ENCODE measurements at regions not wholly inside any gene's neighbourhood (a gene's known extent, or its start where the extent isn't known, plus 50 kb on each side); places are given as distances from the start of the nearest gene placed in this dataset.

- DNase-seq, result no peak
Measured at GRCh38 chr10:127797339-127797738, 60.4 kb downstream of the FOXI2 start.

DNA sequence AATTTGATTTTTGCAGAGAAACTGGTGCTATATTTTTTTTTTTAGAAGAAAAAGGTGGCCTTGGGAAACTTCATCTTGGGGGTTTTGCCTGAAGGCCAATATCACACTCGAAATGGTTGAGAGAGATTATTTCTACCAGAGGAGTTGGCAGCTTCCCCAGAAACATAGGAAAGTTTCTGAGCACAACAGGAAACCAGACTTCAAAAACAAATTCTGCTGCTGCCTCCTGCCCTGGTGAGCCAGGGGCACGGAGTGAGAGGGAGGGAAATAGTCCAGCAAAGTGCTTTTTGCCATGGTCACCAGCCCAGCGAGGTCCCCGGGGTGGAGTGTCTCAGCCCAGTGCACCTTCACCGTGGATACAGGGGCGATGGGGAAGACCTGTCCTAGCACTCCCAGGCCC is 61.1 kb downstream of the FOXI2 start:
- DNase-seq, result no peak

- DNase-seq, result no peak
Measured at GRCh38 chr10:127801302-127801701, 64.3 kb downstream of the FOXI2 start.

DNA sequence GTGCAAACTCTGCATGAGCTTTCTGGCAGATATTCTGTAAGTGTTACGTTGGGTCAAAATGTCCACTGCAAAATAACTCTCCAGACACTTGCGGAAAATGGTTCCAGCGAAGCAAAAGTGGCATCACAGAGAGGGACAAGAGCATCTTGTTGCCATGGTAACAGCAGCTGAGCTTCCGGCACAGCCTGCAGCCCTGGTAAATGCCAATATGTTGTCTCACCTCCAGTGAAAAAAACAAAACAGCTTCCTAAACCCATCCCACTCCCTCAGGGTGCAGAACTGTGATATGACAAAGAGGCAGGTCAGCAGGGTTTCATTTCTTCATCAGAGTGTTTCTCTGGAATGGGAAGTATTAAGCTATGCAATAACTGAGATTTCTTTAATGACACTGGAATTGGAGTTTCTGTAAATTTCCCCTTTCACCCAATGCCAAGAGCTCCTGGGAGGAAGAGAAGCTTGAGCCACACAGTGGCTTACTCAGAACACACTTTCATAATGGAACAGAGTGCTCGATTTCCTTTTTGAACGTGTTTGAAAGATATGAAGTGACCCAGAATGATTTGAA is 65.6 kb downstream of the FOXI2 start:
- DNase-seq, result no peak

- DNase-seq, result peak; percentile 12
Measured at GRCh38 chr10:127804696-127805095, 67.7 kb downstream of the FOXI2 start.

GRCh38 chr10:127805950-127806349 is 69.0 kb downstream of the FOXI2 start:
- no peak for DNase-seq

DNA sequence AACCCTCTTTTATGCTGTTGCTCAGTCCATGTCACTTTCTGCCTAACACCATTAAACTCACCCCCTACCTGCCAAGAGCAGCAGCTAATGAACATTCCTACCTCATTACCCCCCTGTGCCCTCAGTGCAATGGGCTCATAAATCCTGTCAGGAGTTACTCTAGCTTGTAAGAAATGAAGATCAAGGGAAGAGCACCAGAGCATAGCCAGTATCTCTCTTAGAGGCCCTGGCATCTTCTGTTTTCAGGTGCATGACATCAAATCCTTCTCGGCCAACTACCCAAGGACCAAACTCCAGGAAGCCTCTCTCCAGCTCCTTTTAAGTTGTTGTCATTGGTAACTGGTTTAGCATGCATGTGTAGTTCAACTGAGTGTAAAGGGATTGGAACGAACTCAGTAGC is 75.1 kb downstream of the FOXI2 start:
- no peak for DNase-seq

GRCh38 chr10:127813290-127813689 is 76.3 kb downstream of the FOXI2 start:
- DNase-seq, result peak; percentile 4

- DNase-seq, result no peak
Measured at GRCh38 chr10:127815147-127815546, 77.6 kb downstream of the CLRN3 start.

DNA sequence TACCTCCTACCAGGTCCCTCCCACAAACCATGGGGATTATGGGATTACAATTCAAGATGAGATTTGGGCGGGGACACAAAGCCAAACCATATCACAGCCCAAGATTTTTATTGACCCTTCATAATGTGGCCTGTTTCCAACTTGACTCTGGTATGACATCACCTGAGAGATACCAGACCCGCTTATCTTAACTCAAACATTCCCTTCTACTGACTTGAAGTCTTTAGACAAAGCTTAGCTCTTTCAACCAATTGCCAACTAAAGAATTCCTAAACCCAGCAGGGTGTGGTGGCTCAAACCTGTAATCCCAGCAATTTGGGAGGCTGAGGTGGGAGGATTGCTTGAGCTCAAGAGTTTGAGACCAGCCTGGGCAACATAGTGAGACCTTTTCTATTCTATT is 67.9 kb downstream of the CLRN3 start:
- DNase-seq, result no peak

DNA sequence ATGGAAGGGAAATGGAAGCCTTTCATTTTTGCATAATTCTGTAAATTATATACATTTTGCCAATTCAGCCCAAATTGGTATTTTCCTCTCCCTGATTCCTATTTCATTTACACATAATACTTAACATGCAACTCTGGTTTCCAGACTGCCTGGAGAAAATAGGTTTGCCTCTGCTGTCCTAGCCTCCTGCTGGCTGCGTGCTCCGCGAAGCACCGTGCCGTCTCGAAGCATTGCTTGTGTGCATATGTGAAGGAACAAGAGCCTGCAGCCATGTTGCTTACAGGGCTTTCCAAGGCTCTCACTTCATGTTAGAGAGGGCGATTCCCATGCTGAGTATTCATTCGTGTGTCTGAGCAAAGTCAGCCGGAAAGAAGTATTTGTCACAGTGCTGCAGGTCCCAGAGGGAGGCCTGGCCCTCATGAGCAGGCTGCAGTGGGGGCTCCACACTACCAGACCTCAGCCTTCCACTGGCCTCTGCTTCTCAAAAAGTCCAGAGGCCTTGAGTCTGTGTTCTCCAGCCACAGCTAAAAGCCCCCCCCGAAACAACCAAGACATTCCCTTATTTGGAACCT is 66.5 kb downstream of the CLRN3 start:
- no peak for DNase-seq

DNA sequence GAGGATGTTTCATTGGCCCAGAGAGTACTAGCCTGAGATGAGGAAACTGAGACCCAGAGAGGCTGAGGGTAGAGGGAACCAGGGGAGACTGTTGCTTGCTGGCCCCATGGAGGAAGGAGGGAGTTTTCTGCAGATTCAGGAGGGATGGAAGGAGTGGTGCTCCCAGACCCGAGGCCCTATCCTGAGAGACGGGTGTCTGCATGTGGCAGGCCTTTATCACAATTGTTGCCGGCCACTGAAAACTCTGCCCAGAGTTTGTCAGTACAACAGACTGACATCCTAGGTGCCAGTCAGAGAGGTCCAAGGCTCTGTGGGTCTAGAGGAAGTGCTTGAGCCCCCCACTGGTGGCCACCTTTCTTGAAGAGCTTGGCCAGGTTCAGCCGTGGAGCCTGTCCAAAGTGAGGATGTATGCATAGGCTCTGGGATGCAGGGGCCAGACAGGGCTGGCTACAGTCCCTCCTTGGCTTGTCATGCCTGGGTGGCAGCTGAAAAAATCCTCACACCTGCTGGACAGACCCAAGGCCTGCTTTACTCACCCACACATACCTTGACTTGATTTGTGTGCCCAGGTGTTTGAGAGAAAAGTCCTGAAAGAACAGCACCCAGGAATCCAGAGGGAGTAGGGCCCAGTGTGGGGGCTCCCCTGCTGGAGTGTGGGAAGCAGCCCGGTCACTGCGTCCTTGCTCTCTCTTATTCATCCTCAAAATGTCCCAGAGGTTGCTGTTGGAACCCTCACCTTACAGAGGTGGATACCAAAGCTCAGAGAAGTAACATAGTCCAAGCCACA is 65.2 kb downstream of the CLRN3 start:
- no peak for DNase-seq
